ENCODE measurements at regions not wholly inside any gene's neighbourhood (a gene's known extent, or its start where the extent isn't known, plus 50 kb on each side); places are given as distances from the start of the nearest gene placed in this dataset. TPM values are rescaled to one million over a fixed set of nuclear protein-coding genes. Genes with fewer than 3 reads are reported as not detected.

DNA sequence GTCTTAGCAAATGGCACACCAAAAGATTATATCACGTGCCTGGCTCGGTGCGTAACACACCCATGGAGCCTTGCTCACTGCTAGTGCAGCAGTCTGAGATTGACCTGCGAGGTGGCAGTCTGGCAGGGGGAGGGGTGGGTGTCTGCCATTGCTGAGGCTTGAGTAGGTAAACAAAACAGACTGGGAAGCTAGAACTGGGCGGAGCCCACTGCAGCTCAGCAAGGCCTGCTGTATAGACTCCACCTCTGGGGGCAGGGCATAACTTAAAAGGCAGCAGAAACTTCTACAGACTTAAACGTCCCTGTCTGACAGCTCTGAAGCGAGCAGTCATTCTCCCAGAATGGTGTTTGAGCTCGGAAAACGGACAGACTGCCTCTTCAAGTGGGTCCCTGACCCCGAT, 55.9 kb upstream of the FSHR start:
- DNase-seq (ENCODE audit: low spot score in 2 of 2) (no peak), FAIRE-seq (no peak)

DNA sequence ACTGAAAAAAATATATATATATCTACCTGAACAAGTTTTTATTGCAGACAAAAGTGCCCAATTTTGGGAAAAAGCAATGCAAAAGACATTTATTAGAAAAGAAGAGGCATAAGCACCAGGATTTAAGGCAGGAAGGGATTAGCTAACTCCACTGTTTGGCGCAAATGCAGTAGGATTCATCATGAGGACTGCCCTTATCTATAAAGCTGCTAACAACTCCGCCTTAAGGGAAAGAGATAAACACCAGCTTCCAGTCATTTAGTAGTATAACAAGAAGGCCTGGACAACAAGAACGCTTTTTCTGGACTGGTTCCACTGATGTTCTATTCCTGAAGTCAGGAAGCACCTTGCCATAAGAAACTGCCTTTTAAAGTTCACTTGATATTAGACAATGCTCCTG, 52.9 kb upstream of the FSHR start:
- FAIRE-seq, result no peak
- DNase-seq (ENCODE audit: low spot score in 2 of 2), result no peak

Small RNAs in the stretch of these regions (small RNA-seq; reads per million reads assigned to genes)
- gene RNU6-439P, result not detected
